OCI-LY1 (cell line): ENCODE measurements at regions not wholly inside any gene's neighbourhood (a gene's known extent, or its start where the extent isn't known, plus 50 kb on each side); places are given as distances from the start of the nearest gene placed in this dataset.

Experiments used
- H2AFZ ChIP-seq: fragments of 200-600 bp; sonication (generic), shearing (Covaris generic); 2 replicates; pipeline ENCODE4 v1.6.0; 2014; ENCODE audit warnings: antibody characterized with exemption, mild to moderate bottlenecking, low read length
- H3F3A ChIP-seq: fragments of 200-600 bp; sonication (generic), shearing (Covaris generic); 2 replicates; pipeline ENCODE4 v1.6.0; 2014; ENCODE audit warnings: mild to moderate bottlenecking, antibody characterized with exemption, low read length, moderate library complexity; ENCODE audit not compliant: insufficient read depth
- H3K27ac ChIP-seq: fragments of 200-600 bp; sonication (generic); 2 replicates; pipeline ENCODE4 v1.5.1; 2014; ENCODE audit warnings: low read length, mixed run types, mild to moderate bottlenecking, low read depth; ENCODE audit not compliant: poor library complexity, severe bottlenecking
- H3K27me3 ChIP-seq: fragments of 200-600 bp; sonication (generic); 2 replicates; pipeline ENCODE4 v1.6.0; 2014; ENCODE audit warnings: antibody characterized with exemption, mild to moderate bottlenecking, low read length, moderate library complexity; ENCODE audit not compliant: insufficient read depth
- H3K36me3 ChIP-seq: fragments of 200-600 bp; sonication (generic); 2 replicates; pipeline ENCODE4 v1.6.1; 2014; ENCODE audit warnings: mild to moderate bottlenecking, antibody characterized with exemption, low read length, moderate library complexity, mixed read lengths; ENCODE audit not compliant: insufficient read depth
- H3K4me1 ChIP-seq: fragments of 200-600 bp; sonication (generic); 2 replicates; pipeline ENCODE4 v1.5.1; 2014; ENCODE audit warnings: mild to moderate bottlenecking, low read length, moderate library complexity; ENCODE audit not compliant: insufficient read depth, severe bottlenecking
- H3K4me2 ChIP-seq: fragments of 200-600 bp; sonication (generic), shearing (Covaris generic); 2 replicates; pipeline ENCODE4 v1.6.1; 2014; ENCODE audit warnings: low read length
- H3K4me3 ChIP-seq: fragments of 200-600 bp; sonication (generic); 2 replicates; pipeline ENCODE4 v1.5.1; 2014; ENCODE audit warnings: low read length, low read depth, mild to moderate bottlenecking, mixed read lengths; ENCODE audit not compliant: poor library complexity, severe bottlenecking
- H3K79me2 ChIP-seq: fragments of 200-600 bp; shearing (Covaris generic); 2 replicates; pipeline ENCODE4 v1.6.1; 2016; ENCODE audit warnings: mixed run types, low read length, mixed read lengths; ENCODE audit not compliant: insufficient read depth
- H3K9ac ChIP-seq: fragments of 200-600 bp; sonication (generic), shearing (Covaris generic); 2 replicates; pipeline ENCODE4 v1.6.1; 2014; ENCODE audit warnings: mild to moderate bottlenecking, low read length, mixed read lengths
- H3K9me2 ChIP-seq: fragments of 200-600 bp; sonication (generic), shearing (Covaris generic); 2 replicates; pipeline ENCODE4 v1.6.1; 2014; ENCODE audit warnings: low read depth, mild to moderate bottlenecking, low read length, mixed read lengths
- H3K9me3 ChIP-seq: fragments of 200-600 bp; shearing (Covaris generic); 2 replicates; pipeline ENCODE4 v1.6.1; 2014; ENCODE audit warnings: low read length, mixed read lengths
- H4K20me1 ChIP-seq: fragments of 200-600 bp; sonication (generic), shearing (Covaris generic); 2 replicates; pipeline ENCODE4 v1.6.0; 2016; ENCODE audit warnings: mild to moderate bottlenecking, low read length; ENCODE audit not compliant: insufficient read depth
- EZH2 ChIP-seq: fragments of 200-600 bp; sonication (generic), shearing (Covaris generic); IDR thresholded peaks from 2 replicates; pipeline ENCODE4 v1.8.0; 2017; ENCODE audit warnings: borderline replicate concordance, mixed run types, mild to moderate bottlenecking, antibody characterized with exemption, low read length, moderate library complexity, mixed read lengths
- TF ChIP-seq, protein P1 (sequence below): fragments of 200-600 bp; sonication (generic), shearing (Covaris generic); IDR thresholded peaks from 2 replicates; pipeline ENCODE4 v1.5.1; 2017; ENCODE audit warnings: mild to moderate bottlenecking, antibody characterized with exemption, low read length, moderate library complexity, mixed read lengths

DNA sequence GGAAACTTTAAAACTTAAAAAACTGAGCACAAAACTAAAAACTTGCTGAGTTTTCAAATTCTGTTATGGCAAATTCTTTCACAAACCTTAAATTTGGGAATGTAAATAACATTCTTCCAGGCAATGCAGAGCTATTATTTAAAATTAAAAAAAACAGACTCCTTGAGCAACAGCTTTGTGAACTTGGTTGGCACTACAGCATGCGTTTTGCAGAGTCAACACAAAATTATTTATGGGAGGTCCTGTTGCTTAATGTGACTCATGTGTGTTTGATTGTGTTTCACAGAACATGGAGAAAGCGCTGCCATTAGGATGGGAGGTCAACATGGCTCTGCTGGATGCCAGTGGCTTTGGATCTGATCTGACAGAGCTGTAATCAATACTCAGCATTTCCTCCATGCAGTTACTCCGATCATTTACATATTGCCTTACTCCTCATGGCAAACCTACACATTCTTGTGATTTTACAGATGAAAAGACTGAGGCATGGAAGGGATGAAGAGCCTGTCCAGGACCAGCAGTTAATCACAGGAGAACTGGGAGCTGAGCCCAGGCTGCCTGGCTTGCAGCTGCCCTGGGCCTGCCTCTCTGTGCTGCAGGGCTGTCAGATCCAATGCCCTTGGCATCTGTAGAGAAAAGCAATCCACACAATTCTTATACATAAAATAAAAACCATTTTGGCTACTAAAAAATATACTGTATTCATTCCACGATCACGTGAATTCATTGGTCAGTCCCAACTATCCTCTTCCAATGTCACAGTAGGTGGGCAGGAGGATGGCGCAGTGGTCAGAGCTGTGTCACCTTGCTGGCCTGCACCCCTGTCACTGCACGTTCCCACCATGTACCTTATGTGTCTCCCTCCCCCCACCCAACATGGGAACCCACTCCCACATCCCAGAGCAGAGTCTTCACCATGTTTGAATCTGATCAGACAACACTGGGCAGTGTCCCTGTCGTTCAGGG lies 200.9 kb downstream of the CXCL12 start:
- Histone ChIP-seq H3K79me2 (no peaks in the 10 kb centered on the region), H3K4me3 (no peak overlapping the region), H3K4me2 (no peak overlapping the region), H3K9me2 (no peaks in the 10 kb centered on the region), H3K9me3 (no peaks in the 10 kb centered on the region), H3K27me3 (no peaks in the 10 kb centered on the region), H3K27ac (no peak overlapping the region), H4K20me1 (no peaks in the 10 kb centered on the region), H3K9ac (no peak overlapping the region), H3F3A (no peaks in the 10 kb centered on the region), H3K36me3 (no peaks in the 10 kb centered on the region), H2AFZ (no peak overlapping the region), H3K4me1 (no peaks in the 10 kb centered on the region)
- TF ChIP-seq, protein P1, sequence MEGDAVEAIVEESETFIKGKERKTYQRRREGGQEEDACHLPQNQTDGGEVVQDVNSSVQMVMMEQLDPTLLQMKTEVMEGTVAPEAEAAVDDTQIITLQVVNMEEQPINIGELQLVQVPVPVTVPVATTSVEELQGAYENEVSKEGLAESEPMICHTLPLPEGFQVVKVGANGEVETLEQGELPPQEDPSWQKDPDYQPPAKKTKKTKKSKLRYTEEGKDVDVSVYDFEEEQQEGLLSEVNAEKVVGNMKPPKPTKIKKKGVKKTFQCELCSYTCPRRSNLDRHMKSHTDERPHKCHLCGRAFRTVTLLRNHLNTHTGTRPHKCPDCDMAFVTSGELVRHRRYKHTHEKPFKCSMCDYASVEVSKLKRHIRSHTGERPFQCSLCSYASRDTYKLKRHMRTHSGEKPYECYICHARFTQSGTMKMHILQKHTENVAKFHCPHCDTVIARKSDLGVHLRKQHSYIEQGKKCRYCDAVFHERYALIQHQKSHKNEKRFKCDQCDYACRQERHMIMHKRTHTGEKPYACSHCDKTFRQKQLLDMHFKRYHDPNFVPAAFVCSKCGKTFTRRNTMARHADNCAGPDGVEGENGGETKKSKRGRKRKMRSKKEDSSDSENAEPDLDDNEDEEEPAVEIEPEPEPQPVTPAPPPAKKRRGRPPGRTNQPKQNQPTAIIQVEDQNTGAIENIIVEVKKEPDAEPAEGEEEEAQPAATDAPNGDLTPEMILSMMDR, result no peak
- no peak for TF ChIP-seq EZH2

DNA sequence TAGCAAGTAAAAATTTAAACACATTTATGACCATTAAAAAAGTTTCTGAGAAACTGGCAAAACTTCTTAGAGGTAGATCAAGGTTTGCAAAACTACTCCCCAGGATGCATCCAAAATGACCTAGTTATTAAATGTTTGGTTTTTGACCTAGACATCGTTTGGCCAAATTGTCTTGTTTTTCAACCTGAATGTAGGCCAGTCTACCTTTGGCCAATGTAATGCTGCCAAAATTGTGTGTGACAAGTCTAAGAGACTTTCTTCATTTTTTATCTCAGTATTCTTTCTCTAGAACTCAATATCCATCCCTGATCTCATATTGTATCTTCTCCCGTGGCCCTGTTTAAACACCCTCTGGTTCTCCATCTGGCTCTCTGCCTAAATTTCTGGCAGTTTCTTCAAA lies 202.0 kb downstream of the CXCL12 start:
- Histone ChIP-seq H3K36me3 (no peaks in the 10 kb centered on the region), H3K9me2 (no peaks in the 10 kb centered on the region), H3K79me2 (no peaks in the 10 kb centered on the region), H2AFZ (no peak overlapping the region), H3K4me1 (no peaks in the 10 kb centered on the region), H4K20me1 (no peaks in the 10 kb centered on the region), H3K4me2 (no peak overlapping the region), H3K4me3 (no peak overlapping the region), H3F3A (no peaks in the 10 kb centered on the region), H3K27ac (no peak overlapping the region), H3K27me3 (no peaks in the 10 kb centered on the region), H3K9ac (no peak overlapping the region), H3K9me3 (no peaks in the 10 kb centered on the region)
- TF ChIP-seq, protein P1, result no peak
- TF ChIP-seq EZH2, result no peak

DNA sequence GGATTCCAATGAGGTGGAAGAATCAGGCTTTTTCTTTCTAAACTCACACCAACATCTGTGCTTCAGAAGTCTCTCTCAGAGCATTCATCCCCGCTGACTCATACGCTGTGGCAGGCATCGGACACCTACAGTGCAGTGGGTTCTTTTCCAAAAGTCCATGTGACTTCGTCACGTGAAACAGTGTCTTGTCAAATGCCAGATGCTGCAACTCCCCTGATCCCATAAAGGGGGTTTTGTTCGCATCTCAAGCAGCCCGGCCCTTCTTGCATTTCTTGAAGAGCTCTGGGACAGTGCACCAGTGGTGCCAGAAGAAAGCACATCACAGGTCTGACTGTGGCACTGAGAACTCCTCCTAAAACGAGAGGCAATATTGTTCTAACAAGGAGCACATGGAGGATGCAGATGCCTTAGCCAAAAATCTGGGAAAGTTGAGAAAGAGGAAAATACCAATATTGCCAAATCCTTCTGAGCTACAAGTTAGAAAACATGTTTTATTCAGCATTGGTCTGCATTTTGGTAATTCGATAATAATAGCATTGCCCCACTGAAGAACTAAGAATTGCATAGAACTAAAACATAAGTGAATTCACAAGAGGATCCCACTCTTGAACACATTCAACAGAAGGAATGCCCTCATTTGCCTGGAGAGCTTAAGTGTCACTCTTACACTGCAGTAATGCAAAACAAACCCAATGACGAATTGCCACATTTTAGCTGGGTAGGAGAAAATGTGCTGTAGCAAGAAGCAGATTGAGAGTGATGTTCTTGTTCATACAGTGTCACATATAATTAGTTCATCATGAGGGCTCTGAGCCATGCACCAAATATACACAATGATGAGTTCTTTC lies 204.4 kb downstream of the CXCL12 start:
- Histone ChIP-seq H3K9me2 (no peaks in the 10 kb centered on the region), H3K4me2 (no peak overlapping the region), H3K4me3 (no peak overlapping the region), H4K20me1 (no peaks in the 10 kb centered on the region), H3K9me3 (no peaks in the 10 kb centered on the region), H3K4me1 (no peaks in the 10 kb centered on the region), H3K27me3 (no peaks in the 10 kb centered on the region), H3K27ac (no peak overlapping the region), H3F3A (no peaks in the 10 kb centered on the region), H3K9ac (no peak overlapping the region), H3K79me2 (no peaks in the 10 kb centered on the region), H2AFZ (no peak overlapping the region), H3K36me3 (no peaks in the 10 kb centered on the region)
- no peak for TF ChIP-seq EZH2
- TF ChIP-seq, protein P1, result no peak
